ENCODE measurements at regions not wholly inside any gene's neighbourhood (a gene's known extent, or its start where the extent isn't known, plus 50 kb on each side); places are given as distances from the start of the nearest gene placed in this dataset.

GRCh38 chr18:22272242-22272641 lies 102.9 kb downstream of the GATA6 start:
- H2AFZ ChIP-seq (ENCODE audit: low read depth, low read length), result no peak overlapping the region
- H3K27me3 ChIP-seq (ENCODE audit: insufficient read depth, low read length, poor library complexity), result peaks cover 6% of the 10 kb centered on the region
- H3K4me1 ChIP-seq (ENCODE audit: insufficient read depth, low read length), result no peaks in the 10 kb centered on the region
- H3K4me2 ChIP-seq (ENCODE audit: insufficient read depth, low read length), result no peak overlapping the region
- no peak overlapping the region for H3K9ac ChIP-seq (ENCODE audit: low read depth, low read length)
- TF ChIP-seq EZH2 (IDR thresholded peaks at IDR 0.05; ENCODE audit: borderline replicate concordance, low read depth, low read length, severe bottlenecking) (no peak), CTCF (IDR thresholded peaks at IDR 0.05; ENCODE audit: borderline replicate concordance, extremely low read depth, low read length, poor library complexity, severe bottlenecking) (no peak)
- H3K79me2 ChIP-seq (ENCODE audit: insufficient read depth, low read length), result no peaks in the 10 kb centered on the region
- no peaks in the 10 kb centered on the region for H4K20me1 ChIP-seq (ENCODE audit: insufficient read depth, low read length)
- no peak overlapping the region for H3K27ac ChIP-seq (ENCODE audit: low read length)
- ATAC-seq (ENCODE audit: insufficient read depth, low read depth), result no peak
- no peak for DNase-seq
- no peaks in the 10 kb centered on the region for H3K36me3 ChIP-seq (ENCODE audit: insufficient read depth, low read length)
- H3K9me3 ChIP-seq (ENCODE audit: insufficient read depth, low read length, severe bottlenecking), result no peaks in the 10 kb centered on the region
- H3K4me3 ChIP-seq (ENCODE audit: low read depth in 1 of 2, low read length in 2 of 2), result no peak overlapping the region

- Histone ChIP-seq H3K9me3 (ENCODE audit: insufficient read depth, low read length, severe bottlenecking) (no peaks in the 10 kb centered on the region), H3K4me3 (ENCODE audit: low read depth in 1 of 2, low read length in 2 of 2) (no peak overlapping the region), H3K27me3 (ENCODE audit: insufficient read depth, low read length, poor library complexity) (peaks cover 6% of the 10 kb centered on the region), H3K4me1 (ENCODE audit: insufficient read depth, low read length) (no peaks in the 10 kb centered on the region), H3K79me2 (ENCODE audit: insufficient read depth, low read length) (no peaks in the 10 kb centered on the region), H2AFZ (ENCODE audit: low read depth, low read length) (no peak overlapping the region), H3K36me3 (ENCODE audit: insufficient read depth, low read length) (no peaks in the 10 kb centered on the region), H3K27ac (ENCODE audit: low read length) (no peak overlapping the region), H4K20me1 (ENCODE audit: insufficient read depth, low read length) (no peaks in the 10 kb centered on the region), H3K9ac (ENCODE audit: low read depth, low read length) (no peak overlapping the region), H3K4me2 (ENCODE audit: insufficient read depth, low read length) (no peak overlapping the region)
- TF ChIP-seq EZH2 (IDR thresholded peaks at IDR 0.05; ENCODE audit: borderline replicate concordance, low read depth, low read length, severe bottlenecking) (no peak), CTCF (IDR thresholded peaks at IDR 0.05; ENCODE audit: borderline replicate concordance, extremely low read depth, low read length, poor library complexity, severe bottlenecking) (no peak)
- ATAC-seq (ENCODE audit: insufficient read depth, low read depth) (no peak), DNase-seq (no peak)
Measured at GRCh38 chr18:22271030-22271429, 101.6 kb downstream of the GATA6 start.

GRCh38 chr18:22268641-22269128 lies 99.3 kb downstream of the GATA6 start:
- TF ChIP-seq CTCF (IDR thresholded peaks at IDR 0.05; ENCODE audit: borderline replicate concordance, extremely low read depth, low read length, poor library complexity, severe bottlenecking) (no peak), EZH2 (IDR thresholded peaks at IDR 0.05; ENCODE audit: borderline replicate concordance, low read depth, low read length, severe bottlenecking) (no peak)
- H3K36me3 ChIP-seq (ENCODE audit: insufficient read depth, low read length), result no peaks in the 10 kb centered on the region

GRCh38 chr18:22267697-22268096 lies 98.3 kb downstream of the GATA6 start:
- DNase-seq, result no peak
- Histone ChIP-seq H2AFZ (ENCODE audit: low read depth, low read length) (no peak overlapping the region), H3K9ac (ENCODE audit: low read depth, low read length) (no peak overlapping the region), H3K79me2 (ENCODE audit: insufficient read depth, low read length) (no peaks in the 10 kb centered on the region), H3K36me3 (ENCODE audit: insufficient read depth, low read length) (no peaks in the 10 kb centered on the region), H3K27ac (ENCODE audit: low read length) (no peak overlapping the region), H3K4me1 (ENCODE audit: insufficient read depth, low read length) (no peaks in the 10 kb centered on the region), H3K4me3 (ENCODE audit: low read depth in 1 of 2, low read length in 2 of 2) (no peak overlapping the region), H4K20me1 (ENCODE audit: insufficient read depth, low read length) (no peaks in the 10 kb centered on the region), H3K27me3 (ENCODE audit: insufficient read depth, low read length, poor library complexity) (peaks cover 6% of the 10 kb centered on the region), H3K9me3 (ENCODE audit: insufficient read depth, low read length, severe bottlenecking) (no peaks in the 10 kb centered on the region), H3K4me2 (ENCODE audit: insufficient read depth, low read length) (no peak overlapping the region)
- TF ChIP-seq CTCF (IDR thresholded peaks at IDR 0.05; ENCODE audit: borderline replicate concordance, extremely low read depth, low read length, poor library complexity, severe bottlenecking), result no peak
- no peak for TF ChIP-seq EZH2 (IDR thresholded peaks at IDR 0.05; ENCODE audit: borderline replicate concordance, low read depth, low read length, severe bottlenecking)
- no peak for ATAC-seq (ENCODE audit: insufficient read depth, low read depth)

More at GRCh38 chr18:22268641-22269128, 99.3 kb downstream of the GATA6 start:
- Histone ChIP-seq H3K9me3 (ENCODE audit: insufficient read depth, low read length, severe bottlenecking) (no peaks in the 10 kb centered on the region), H3K4me1 (ENCODE audit: insufficient read depth, low read length) (no peaks in the 10 kb centered on the region), H4K20me1 (ENCODE audit: insufficient read depth, low read length) (no peaks in the 10 kb centered on the region), H3K4me2 (ENCODE audit: insufficient read depth, low read length) (no peak overlapping the region), H3K79me2 (ENCODE audit: insufficient read depth, low read length) (no peaks in the 10 kb centered on the region), H3K27ac (ENCODE audit: low read length) (no peak overlapping the region), H3K4me3 (ENCODE audit: low read depth in 1 of 2, low read length in 2 of 2) (no peak overlapping the region), H3K27me3 (ENCODE audit: insufficient read depth, low read length, poor library complexity) (peaks cover 6% of the 10 kb centered on the region), H2AFZ (ENCODE audit: low read depth, low read length) (no peak overlapping the region), H3K9ac (ENCODE audit: low read depth, low read length) (no peak overlapping the region)
- ATAC-seq (ENCODE audit: insufficient read depth, low read depth) (no peak), DNase-seq (no peak)
